Hepatocyte (in vitro differentiated cells): ENCODE measurements at regions not wholly inside any gene's neighbourhood (a gene's known extent, or its start where the extent isn't known, plus 50 kb on each side); places are given as distances from the start of the nearest gene placed in this dataset.

Experiments used
- EZH2phosphoT487 ChIP-seq: fragments of 200-600 bp; sonication (generic); IDR thresholded peaks from one replicate; pipeline ENCODE4 v1.6.1; 2018; ENCODE audit warnings: antibody characterized with exemption, mild to moderate bottlenecking, low read depth, moderate library complexity; ENCODE audit not compliant: unreplicated experiment, severe bottlenecking
- TF ChIP-seq, protein P1 (sequence below): fragments of 200-600 bp; sonication (generic); IDR thresholded peaks from 2 replicates; pipeline ENCODE4 v1.5.1; 2016; ENCODE audit warnings: antibody characterized with exemption, mild to moderate bottlenecking; ENCODE audit not compliant: poor library complexity

- no peak for TF ChIP-seq EZH2phosphoT487
- TF ChIP-seq, protein P1, sequence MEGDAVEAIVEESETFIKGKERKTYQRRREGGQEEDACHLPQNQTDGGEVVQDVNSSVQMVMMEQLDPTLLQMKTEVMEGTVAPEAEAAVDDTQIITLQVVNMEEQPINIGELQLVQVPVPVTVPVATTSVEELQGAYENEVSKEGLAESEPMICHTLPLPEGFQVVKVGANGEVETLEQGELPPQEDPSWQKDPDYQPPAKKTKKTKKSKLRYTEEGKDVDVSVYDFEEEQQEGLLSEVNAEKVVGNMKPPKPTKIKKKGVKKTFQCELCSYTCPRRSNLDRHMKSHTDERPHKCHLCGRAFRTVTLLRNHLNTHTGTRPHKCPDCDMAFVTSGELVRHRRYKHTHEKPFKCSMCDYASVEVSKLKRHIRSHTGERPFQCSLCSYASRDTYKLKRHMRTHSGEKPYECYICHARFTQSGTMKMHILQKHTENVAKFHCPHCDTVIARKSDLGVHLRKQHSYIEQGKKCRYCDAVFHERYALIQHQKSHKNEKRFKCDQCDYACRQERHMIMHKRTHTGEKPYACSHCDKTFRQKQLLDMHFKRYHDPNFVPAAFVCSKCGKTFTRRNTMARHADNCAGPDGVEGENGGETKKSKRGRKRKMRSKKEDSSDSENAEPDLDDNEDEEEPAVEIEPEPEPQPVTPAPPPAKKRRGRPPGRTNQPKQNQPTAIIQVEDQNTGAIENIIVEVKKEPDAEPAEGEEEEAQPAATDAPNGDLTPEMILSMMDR, result no peak
These were observed 53.2 kb upstream of the IGSF11 start for GRCh38 chr3:119087799-119088198.
